BE2C (cell line): ENCODE measurements at regions not wholly inside any gene's neighbourhood (a gene's known extent, or its start where the extent isn't known, plus 50 kb on each side); places are given as distances from the start of the nearest gene placed in this dataset.

Experiments used
- DNase-seq: peaks from one replicate; pipeline ENCODE4 v3.0.0-alpha.2; 2020
- H3K27me3 ChIP-seq: fragments of 250-450 bp; sonication (Bioruptor Pico); 2 replicates; pipeline ENCODE4 v1.5.1; 2020; ENCODE audit warnings: mild to moderate bottlenecking
- H3K36me3 ChIP-seq: fragments of 250-450 bp; sonication (Bioruptor Pico); 2 replicates; pipeline ENCODE4 v1.5.1; 2020; ENCODE audit warnings: mild to moderate bottlenecking
- H3K4me1 ChIP-seq: fragments of 250-450 bp; sonication (Bioruptor Pico); 2 replicates; pipeline ENCODE4 v1.5.1; 2020
- H3K4me3 ChIP-seq: 2 replicates; pipeline ENCODE4 v1.5.1; 2011; ENCODE audit warnings: low read depth, low read length
- H3K9me3 ChIP-seq: fragments of 250-450 bp; sonication (Bioruptor Pico); 2 replicates; pipeline ENCODE4 v1.5.1; 2020
- TF ChIP-seq, protein P1 (sequence below): IDR thresholded peaks from 2 replicates; pipeline ENCODE4 v1.5.1; 2012; ENCODE audit warnings: mild to moderate bottlenecking, low read depth, low read length

DNA sequence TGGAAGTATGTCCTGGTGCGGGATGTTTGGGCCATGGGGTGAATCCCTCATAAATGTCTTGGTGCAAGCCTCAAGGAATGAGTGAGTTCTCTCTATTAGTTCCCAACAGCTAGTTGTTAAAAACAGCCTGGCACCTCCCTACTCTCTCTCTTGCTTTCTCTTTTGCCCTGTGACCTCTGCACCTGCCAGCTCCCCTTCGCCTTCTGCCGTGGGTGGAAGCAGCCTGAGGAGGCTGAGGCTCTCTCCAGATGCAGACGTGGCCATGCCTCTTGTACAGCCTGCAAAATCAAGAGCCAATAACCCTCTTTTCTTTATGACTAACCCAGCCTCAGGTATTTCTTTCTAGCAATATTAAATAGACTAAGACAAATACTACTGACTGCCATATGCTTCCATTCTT is 210.3 kb downstream of the POM121L12 start:
- H3K36me3 ChIP-seq = no peaks in the 10 kb centered on the region
- TF ChIP-seq, protein P1, sequence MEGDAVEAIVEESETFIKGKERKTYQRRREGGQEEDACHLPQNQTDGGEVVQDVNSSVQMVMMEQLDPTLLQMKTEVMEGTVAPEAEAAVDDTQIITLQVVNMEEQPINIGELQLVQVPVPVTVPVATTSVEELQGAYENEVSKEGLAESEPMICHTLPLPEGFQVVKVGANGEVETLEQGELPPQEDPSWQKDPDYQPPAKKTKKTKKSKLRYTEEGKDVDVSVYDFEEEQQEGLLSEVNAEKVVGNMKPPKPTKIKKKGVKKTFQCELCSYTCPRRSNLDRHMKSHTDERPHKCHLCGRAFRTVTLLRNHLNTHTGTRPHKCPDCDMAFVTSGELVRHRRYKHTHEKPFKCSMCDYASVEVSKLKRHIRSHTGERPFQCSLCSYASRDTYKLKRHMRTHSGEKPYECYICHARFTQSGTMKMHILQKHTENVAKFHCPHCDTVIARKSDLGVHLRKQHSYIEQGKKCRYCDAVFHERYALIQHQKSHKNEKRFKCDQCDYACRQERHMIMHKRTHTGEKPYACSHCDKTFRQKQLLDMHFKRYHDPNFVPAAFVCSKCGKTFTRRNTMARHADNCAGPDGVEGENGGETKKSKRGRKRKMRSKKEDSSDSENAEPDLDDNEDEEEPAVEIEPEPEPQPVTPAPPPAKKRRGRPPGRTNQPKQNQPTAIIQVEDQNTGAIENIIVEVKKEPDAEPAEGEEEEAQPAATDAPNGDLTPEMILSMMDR = no peak
- no peak overlapping the region for H3K4me3 ChIP-seq
- H3K27me3 ChIP-seq = no peaks in the 10 kb centered on the region
- no peaks in the 10 kb centered on the region for H3K9me3 ChIP-seq
- no peaks in the 10 kb centered on the region for H3K4me1 ChIP-seq
- no peak for DNase-seq

DNA sequence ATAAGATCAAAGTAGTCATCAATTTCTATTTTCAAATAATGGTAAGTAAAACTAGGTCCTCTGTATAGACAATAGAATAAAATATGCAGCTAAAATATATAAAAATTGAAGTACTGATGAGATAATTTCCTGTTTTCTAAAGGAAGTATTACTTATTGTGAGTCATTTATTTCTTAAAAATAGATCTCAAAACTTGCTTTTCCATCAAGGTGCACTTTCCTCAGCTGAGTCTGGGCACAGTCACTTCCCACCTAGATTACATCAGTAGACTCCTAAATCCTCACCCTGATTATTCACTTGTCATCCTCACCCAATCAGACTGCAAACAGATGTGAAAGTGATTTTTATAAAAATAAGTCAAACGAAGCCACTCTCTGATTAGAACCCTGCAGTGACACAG is 211.5 kb downstream of the POM121L12 start:
- TF ChIP-seq, protein P1 = no peak
- Histone ChIP-seq H3K9me3 (no peaks in the 10 kb centered on the region), H3K36me3 (no peaks in the 10 kb centered on the region), H3K4me1 (no peaks in the 10 kb centered on the region), H3K27me3 (no peaks in the 10 kb centered on the region), H3K4me3 (no peak overlapping the region)
- DNase-seq = no peak

DNA sequence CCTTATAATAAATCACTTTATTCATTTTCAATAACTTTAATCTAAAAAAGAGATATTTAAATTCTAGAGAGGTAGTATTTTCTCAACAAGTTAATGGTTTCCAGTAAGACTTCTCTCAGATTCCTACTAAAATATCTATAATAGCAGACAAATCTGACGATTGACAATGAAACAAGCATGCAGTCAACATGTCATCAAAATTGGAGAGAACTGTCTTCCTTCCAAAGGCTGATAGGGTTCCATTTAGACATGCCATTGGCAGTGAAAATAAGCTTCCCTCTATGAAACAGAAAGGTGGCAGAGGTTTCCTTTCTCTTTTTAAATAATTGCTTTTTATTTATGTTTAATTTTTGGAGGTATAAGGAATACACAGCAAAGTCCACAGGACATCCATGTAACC is 217.1 kb downstream of the POM121L12 start:
- no peak for DNase-seq
- no peaks in the 10 kb centered on the region for H3K36me3 ChIP-seq
- TF ChIP-seq, protein P1 = no peak
- no peaks in the 10 kb centered on the region for H3K27me3 ChIP-seq
- H3K9me3 ChIP-seq = peaks cover 3% of the 10 kb centered on the region; the same call in 1 of the 2 replicates
- H3K4me1 ChIP-seq = no peaks in the 10 kb centered on the region
- H3K4me3 ChIP-seq = no peak overlapping the region

DNA sequence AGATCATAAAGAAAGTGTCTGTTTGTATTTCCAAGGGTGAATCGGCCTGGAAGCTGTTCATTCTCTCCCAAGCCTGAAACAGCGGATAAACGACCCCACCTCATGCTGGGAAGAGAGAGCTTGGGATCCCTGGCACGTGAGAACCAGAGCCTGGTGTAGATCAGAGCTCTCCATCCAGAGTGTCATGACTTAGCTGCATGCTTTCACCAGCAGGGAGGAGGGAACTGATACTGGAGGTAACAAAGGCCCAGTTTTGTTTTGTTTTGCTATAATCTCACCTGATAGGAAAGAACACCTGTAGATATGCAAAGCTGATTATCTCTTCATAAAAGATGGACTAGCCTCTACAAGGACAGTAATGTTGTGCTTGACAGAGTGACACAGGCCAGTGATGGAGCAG is 236.6 kb downstream of the POM121L12 start:
- H3K27me3 ChIP-seq = no peaks in the 10 kb centered on the region
- no peaks in the 10 kb centered on the region for H3K36me3 ChIP-seq
- no peaks in the 10 kb centered on the region; the same call in 1 of the 2 replicates for H3K4me1 ChIP-seq
- no peak overlapping the region for H3K4me3 ChIP-seq
- H3K9me3 ChIP-seq = no peaks in the 10 kb centered on the region
- TF ChIP-seq, protein P1 = no peak
- DNase-seq = no peak

DNA sequence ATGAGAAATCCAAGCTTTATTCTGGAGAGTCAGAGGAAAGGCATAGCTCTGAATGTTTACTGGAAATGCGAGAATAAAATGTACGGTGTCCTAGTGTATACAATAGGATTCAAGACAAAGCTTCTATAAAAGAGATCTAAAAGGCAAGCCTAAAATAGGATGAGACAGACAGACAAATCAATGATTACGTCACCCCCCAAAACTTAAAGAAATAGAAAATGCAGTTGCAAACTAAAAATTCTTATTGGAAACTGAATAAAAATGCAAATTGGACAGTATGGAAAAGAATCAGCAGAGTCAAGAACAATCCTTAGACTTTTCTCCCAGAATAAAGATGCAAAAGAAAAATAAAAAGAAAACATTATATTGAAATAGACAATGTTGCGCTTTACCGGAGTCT is 245.9 kb downstream of the POM121L12 start:
- Histone ChIP-seq H3K4me1 (no peaks in the 10 kb centered on the region), H3K4me3 (no peak overlapping the region), H3K9me3 (no peaks in the 10 kb centered on the region), H3K36me3 (no peaks in the 10 kb centered on the region), H3K27me3 (no peaks in the 10 kb centered on the region)
- TF ChIP-seq, protein P1 = no peak
- DNase-seq = no peak

DNA sequence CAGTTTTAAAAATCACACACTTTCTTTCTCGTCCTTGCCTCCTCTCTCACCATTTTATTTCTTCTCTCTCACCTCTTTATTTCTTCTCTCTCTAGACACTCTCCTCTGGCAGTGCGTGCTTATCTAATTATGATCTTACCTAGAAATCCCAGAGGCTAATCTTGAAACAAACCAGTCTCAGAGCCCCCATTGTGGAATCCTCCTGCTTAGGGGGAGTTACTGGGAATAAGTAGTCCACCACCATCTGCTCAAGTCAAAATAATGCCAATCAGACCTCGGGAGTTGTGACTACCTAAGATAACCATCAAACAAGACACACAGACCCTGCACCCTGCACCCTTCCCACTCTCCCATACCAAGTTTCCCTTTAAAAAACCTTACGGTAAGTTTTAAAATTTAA is 256.9 kb downstream of the POM121L12 start:
- Histone ChIP-seq H3K9me3 (no peaks in the 10 kb centered on the region; the same call in 1 of the 2 replicates), H3K27me3 (no peaks in the 10 kb centered on the region), H3K4me3 (no peak overlapping the region), H3K4me1 (no peaks in the 10 kb centered on the region), H3K36me3 (no peaks in the 10 kb centered on the region)
- DNase-seq = no peak
- TF ChIP-seq, protein P1 = no peak
